Left ventricle myocardium inferior (tissue), 1 donor: ENCODE measurements at regions not wholly inside any gene's neighbourhood (a gene's known extent, or its start where the extent isn't known, plus 50 kb on each side); places are given as distances from the start of the nearest gene placed in this dataset.

Experiments
- DNase-seq: peaks from one replicate; pipeline ENCODE4 v3.0.0-alpha.2; 2020
- H3K27ac ChIP-seq: fragments of 200-600 bp; replicated peaks from 2 replicates; pipeline ENCODE4 v1.8.0; 2021
- H3K27me3 ChIP-seq: fragments of 200-600 bp; 2 replicates; pipeline ENCODE4 v1.8.0; 2021; ENCODE audit warnings: low read depth
- H3K36me3 ChIP-seq: fragments of 200-600 bp; 2 replicates; pipeline ENCODE4 v1.8.0; 2021
- H3K4me1 ChIP-seq: fragments of 200-600 bp; 2 replicates; pipeline ENCODE4 v1.8.0; 2021
- H3K4me3 ChIP-seq: fragments of 200-600 bp; 2 replicates; pipeline ENCODE4 v1.8.0; 2021; ENCODE audit warnings: mild to moderate bottlenecking, moderate library complexity
- H3K9me3 ChIP-seq: fragments of 200-600 bp; replicated peaks from 2 replicates; pipeline ENCODE4 v1.8.0; 2021
- intact Hi-C: fragments of 100-400 bp; cut with micrococcal nuclease; formaldehyde crosslinking; loops from one replicate; pipeline ENCODE4 v1.11.0; 2022
- TF ChIP-seq, protein P1 (sequence below): fragments of 200-600 bp; IDR thresholded peaks from 2 replicates; pipeline ENCODE4 v1.8.0; 2021; ENCODE audit warnings: antibody characterized with exemption, mild to moderate bottlenecking, borderline replicate concordance
- donor health status: DM: no; HTN: yes; CAD: no; lungs with severe emphysema.

GRCh38 chr2:100206731-100207255, 64.4 kb upstream of the AFF3 start:
- peaks cover 11% of the 10 kb centered on the region for H3K4me1 ChIP-seq
- intact Hi-C loops, result no loop called here
- H3K9me3 ChIP-seq, result no peaks in the 10 kb centered on the region
- no peaks in the 10 kb centered on the region for H3K36me3 ChIP-seq
- DNase-seq, result no peak
- H3K27ac ChIP-seq, result no peak overlapping the region
- H3K27me3 ChIP-seq, result no peaks in the 10 kb centered on the region
- H3K4me3 ChIP-seq, result no peak overlapping the region
- TF ChIP-seq, protein P1, sequence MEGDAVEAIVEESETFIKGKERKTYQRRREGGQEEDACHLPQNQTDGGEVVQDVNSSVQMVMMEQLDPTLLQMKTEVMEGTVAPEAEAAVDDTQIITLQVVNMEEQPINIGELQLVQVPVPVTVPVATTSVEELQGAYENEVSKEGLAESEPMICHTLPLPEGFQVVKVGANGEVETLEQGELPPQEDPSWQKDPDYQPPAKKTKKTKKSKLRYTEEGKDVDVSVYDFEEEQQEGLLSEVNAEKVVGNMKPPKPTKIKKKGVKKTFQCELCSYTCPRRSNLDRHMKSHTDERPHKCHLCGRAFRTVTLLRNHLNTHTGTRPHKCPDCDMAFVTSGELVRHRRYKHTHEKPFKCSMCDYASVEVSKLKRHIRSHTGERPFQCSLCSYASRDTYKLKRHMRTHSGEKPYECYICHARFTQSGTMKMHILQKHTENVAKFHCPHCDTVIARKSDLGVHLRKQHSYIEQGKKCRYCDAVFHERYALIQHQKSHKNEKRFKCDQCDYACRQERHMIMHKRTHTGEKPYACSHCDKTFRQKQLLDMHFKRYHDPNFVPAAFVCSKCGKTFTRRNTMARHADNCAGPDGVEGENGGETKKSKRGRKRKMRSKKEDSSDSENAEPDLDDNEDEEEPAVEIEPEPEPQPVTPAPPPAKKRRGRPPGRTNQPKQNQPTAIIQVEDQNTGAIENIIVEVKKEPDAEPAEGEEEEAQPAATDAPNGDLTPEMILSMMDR, result no peak

- intact Hi-C loops, result no loop called here
- Histone ChIP-seq H3K27ac (no peak overlapping the region), H3K36me3 (no peaks in the 10 kb centered on the region), H3K4me1 (peaks cover 11% of the 10 kb centered on the region), H3K9me3 (no peaks in the 10 kb centered on the region), H3K4me3 (no peak overlapping the region), H3K27me3 (no peaks in the 10 kb centered on the region)
- no peak for DNase-seq
- TF ChIP-seq, protein P1, result no peak
These were observed 62.8 kb upstream of the AFF3 start for GRCh38 chr2:100205174-100205573.

DNA sequence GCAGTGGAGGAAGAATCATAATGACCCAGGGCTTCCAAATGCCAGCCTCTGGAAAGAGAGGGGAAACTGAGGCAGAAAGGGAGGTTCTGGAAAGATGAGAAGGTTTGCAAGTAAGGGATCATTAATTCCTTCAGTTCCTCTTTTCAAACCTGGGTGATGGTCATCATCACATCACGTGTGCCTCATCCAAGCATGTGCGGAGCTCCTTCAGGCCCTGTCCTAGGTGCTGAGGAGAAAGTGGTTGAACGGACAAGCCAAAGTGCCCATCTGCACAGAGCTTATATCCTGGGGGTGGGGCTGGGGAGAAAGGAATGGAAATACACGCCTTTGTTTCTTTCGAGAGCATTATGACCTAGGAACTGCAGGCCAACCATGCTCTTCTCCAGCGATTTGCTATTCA, 60.2 kb upstream of the AFF3 start:
- no peak for DNase-seq
- H3K4me1 ChIP-seq, result peaks cover 17% of the 10 kb centered on the region
- no peaks in the 10 kb centered on the region for H3K27me3 ChIP-seq
- no peaks in the 10 kb centered on the region for H3K9me3 ChIP-seq
- intact Hi-C loops, result no loop called here
- H3K4me3 ChIP-seq, result no peak overlapping the region
- TF ChIP-seq, protein P1, result no peak
- H3K27ac ChIP-seq, result no peak overlapping the region
- H3K36me3 ChIP-seq, result no peaks in the 10 kb centered on the region

GRCh38 chr2:100200985-100201384, 58.6 kb upstream of the AFF3 start:
- TF ChIP-seq, protein P1, result no peak
- H3K4me1 ChIP-seq, result peaks cover 21% of the 10 kb centered on the region
- no peaks in the 10 kb centered on the region for H3K9me3 ChIP-seq
- no peak for DNase-seq
- no peaks in the 10 kb centered on the region for H3K36me3 ChIP-seq
- intact Hi-C loops, result no loop called here
- H3K4me3 ChIP-seq, result no peak overlapping the region
- no peaks in the 10 kb centered on the region for H3K27me3 ChIP-seq
- no peak overlapping the region for H3K27ac ChIP-seq

GRCh38 chr2:100199421-100199820, 57.0 kb upstream of the AFF3 start:
- TF ChIP-seq, protein P1, result no peak
- Histone ChIP-seq H3K27ac (no peak overlapping the region), H3K4me3 (no peak overlapping the region), H3K9me3 (no peaks in the 10 kb centered on the region), H3K27me3 (no peaks in the 10 kb centered on the region), H3K36me3 (no peaks in the 10 kb centered on the region), H3K4me1 (peaks cover 22% of the 10 kb centered on the region)
- no peak for DNase-seq
- intact Hi-C loops, result no loop called here
